HepG2 (cell line): ENCODE measurements at regions not wholly inside any gene's neighbourhood (a gene's known extent, or its start where the extent isn't known, plus 50 kb on each side); places are given as distances from the start of the nearest gene placed in this dataset.

ENCODE experiments used
- ATAC-seq: fragments of 200-7000 bp; cut with Tn5 transposase; 3 replicates; pipeline ENCODE4 v1.9.1; 2020; ENCODE audit warnings: mild to moderate bottlenecking, moderate library complexity
- BruUV-seq: library from RNA; stranded (reverse); fragments of 400-500 nt; replicated peaks from 2 replicates; lab custom pipeline; 2021; lab: Mats Ljungman, UMichigan
- CTCF ChIA-PET: fragments of 300-600 bp; formaldehyde crosslinking; extraction: SDS; loops from one replicate; lab custom pipeline; 2021; ENCODE audit warnings: low total read pairs, inconsistent platforms, low intra/inter-chr PET ratio; lab: Yijun Ruan, JAX
- POLR2A ChIA-PET: fragments of 350-600 bp; sonication (Branson Sonifier 250); formaldehyde crosslinking; loops from one replicate; lab custom pipeline; 2020; ENCODE audit warnings: antibody characterized with exemption, inconsistent platforms; lab: Yijun Ruan, JAX
- DNase-seq: peaks from one replicate; pipeline ENCODE4 v3.0.0-alpha.2; 2015; ENCODE audit warnings: low spot score
- FAIRE-seq: peaks from 3 replicates; lab custom pipeline; 2011; peaks lifted over from hg19 to GRCh38; lab: Jason Lieb, UNC
- H2AFZ ChIP-seq: one replicate; pipeline ENCODE4 v1.6.1; 2011; ENCODE audit warnings: low read length, inconsistent platforms
- H3K27ac ChIP-seq: fragments of 300-600 bp; 3 replicates; pipeline ENCODE4 v1.8.0; 2011; ENCODE audit warnings: mixed run types, mild to moderate bottlenecking, mixed read lengths, low read length, inconsistent platforms; ENCODE audit not compliant: insufficient read depth; ENCODE audit errors: extremely low read length
- H3K27me3 ChIP-seq, 2 experiments: fragments of 200-600 bp in 1 of 2; 2 replicates in 1 of 2; 3 replicates in 1 of 2; pipeline versions ENCODE4 v1.6.0 to v1.8.0; 2011; ENCODE audit warnings: low read length in 2 of 2, mild to moderate bottlenecking in 2 of 2, moderate library complexity in 2 of 2, inconsistent platforms in 1 of 2; ENCODE audit not compliant: insufficient read depth in 2 of 2, control insufficient read depth in 1 of 2
- H3K36me3 ChIP-seq, 2 experiments: fragments of 200-600 bp in 1 of 2; replicated peaks in 1 of 2; 2 replicates in 1 of 2; 3 replicates in 1 of 2; pipeline versions ENCODE4 v1.5.1 to v1.8.0; 2011; ENCODE audit warnings: low read length in 2 of 2, inconsistent platforms in 1 of 2; ENCODE audit not compliant: insufficient read depth in 2 of 2, control insufficient read depth in 1 of 2
- H3K4me1 ChIP-seq: 2 replicates; pipeline ENCODE4 v1.5.1; 2012; ENCODE audit warnings: low read length, inconsistent platforms; ENCODE audit not compliant: insufficient read depth
- H3K4me2 ChIP-seq: 2 replicates; pipeline ENCODE4 v1.6.0; 2011; ENCODE audit warnings: low read depth, low read length, inconsistent platforms
- H3K4me3 ChIP-seq, 3 experiments: fragments of 200-600 bp in 1 of 3; sonication (generic), shearing (Covaris generic) in 1 of 3; replicated peaks in 1 of 3; 2 replicates each; pipeline ENCODE4 v1.5.1; 2011 to 2016; ENCODE audit warnings: low read length in 3 of 3, inconsistent platforms in 2 of 3, low read depth in 2 of 3, mild to moderate bottlenecking in 2 of 3, control low read depth in 1 of 3, mixed read lengths in 1 of 3; ENCODE audit not compliant: insufficient read depth in 1 of 3
- H3K79me2 ChIP-seq: one replicate; pipeline ENCODE4 v1.6.1; 2011; ENCODE audit warnings: low read length, inconsistent platforms; ENCODE audit not compliant: insufficient read depth
- H3K9ac ChIP-seq: 2 replicates; pipeline ENCODE4 v1.6.0; 2011; ENCODE audit warnings: mild to moderate bottlenecking, low read depth, low read length, inconsistent platforms; ENCODE audit not compliant: insufficient read depth
- H3K9me3 ChIP-seq: 2 replicates; pipeline ENCODE4 v1.5.1; 2012; ENCODE audit warnings: mild to moderate bottlenecking, low read length
- H4K20me1 ChIP-seq: 2 replicates; pipeline ENCODE4 v1.6.0; 2011; ENCODE audit warnings: inconsistent platforms, mild to moderate bottlenecking, low read length, moderate library complexity; ENCODE audit not compliant: insufficient read depth
- ATAD3A ChIP-seq: sonication (generic); formaldehyde crosslinking; IDR thresholded peaks from 2 replicates; pipeline ENCODE4 v1.4.0; 2020; ENCODE audit warnings: missing genetic modification reagents
- ETV6 ChIP-seq: sonication (generic); formaldehyde crosslinking; conservative IDR thresholded peaks from 2 replicates; pipeline ENCODE4 v1.4.0; 2020; ENCODE audit warnings: missing genetic modification reagents
- MAX ChIP-seq: IDR thresholded peaks from 2 replicates; pipeline ENCODE4 v1.6.1; 2012; ENCODE audit warnings: inconsistent platforms
- MIER2 ChIP-seq: IDR thresholded peaks from 2 replicates; pipeline ENCODE4 v1.6.1; 2016; ENCODE audit warnings: missing biosample characterization, missing genetic modification reagents
- MXD1 ChIP-seq: sonication (generic); formaldehyde crosslinking; IDR thresholded peaks from 2 replicates; pipeline ENCODE4 v1.4.0; 2020; ENCODE audit warnings: mild to moderate bottlenecking, missing genetic modification reagents
- NBN ChIP-seq: fragments of 450-650 bp; conservative IDR thresholded peaks from 2 replicates; pipeline ENCODE4 v1.6.1; 2017
- PRDM10 ChIP-seq: sonication (generic); formaldehyde crosslinking; IDR thresholded peaks from 2 replicates; pipeline ENCODE4 v1.4.0; 2020; ENCODE audit warnings: low read depth, missing genetic modification reagents
- RAD51 ChIP-seq: fragments of 450-650 bp; IDR thresholded peaks from 2 replicates; pipeline ENCODE4 v1.6.1; 2016; ENCODE audit warnings: borderline replicate concordance
- RBM39 ChIP-seq: fragments of 200-400 bp; formaldehyde crosslinking; IDR thresholded peaks from one replicate; pipeline ENCODE4 v1.6.1; 2018; ENCODE audit warnings: antibody characterized with exemption, mild to moderate bottlenecking, low read depth, low read length; ENCODE audit not compliant: poor library complexity, severe bottlenecking
- SOX13 ChIP-seq, 3 experiments: fragments of 450-650 bp in 1 of 3; sonication (generic) in 1 of 3; formaldehyde crosslinking in 1 of 3; IDR thresholded peaks in 2 of 3; conservative IDR thresholded peaks in 1 of 3; 2 replicates each; pipeline versions ENCODE4 v1.5.0 to v1.6.1; 2016 to 2020; ENCODE audit warnings: antibody characterized with exemption in 1 of 3, mild to moderate bottlenecking in 1 of 3, missing compliant biosample characterization in 1 of 3, missing genetic modification reagents in 1 of 3, moderate library complexity in 1 of 3
- SRF ChIP-seq: IDR thresholded peaks from 2 replicates; pipeline ENCODE4 v1.6.1; 2011; ENCODE audit warnings: mild to moderate bottlenecking, low read depth, low read length, moderate library complexity
- ZNF260 ChIP-seq: sonication (generic); formaldehyde crosslinking; IDR thresholded peaks from 2 replicates; pipeline ENCODE4 v1.4.0; 2020; ENCODE audit warnings: missing genetic modification reagents, low read depth, mild to moderate bottlenecking, borderline replicate concordance
- ZNF777 ChIP-seq: sonication (generic); formaldehyde crosslinking; IDR thresholded peaks from 2 replicates; pipeline ENCODE4 v1.4.0; 2020; ENCODE audit warnings: missing genetic modification reagents
- ZXDC ChIP-seq: sonication (generic); formaldehyde crosslinking; IDR thresholded peaks from 2 replicates; pipeline ENCODE4 v1.5.0; 2020; ENCODE audit warnings: mild to moderate bottlenecking, missing genetic modification reagents
- WGBS: methylation state at CpG from one replicate; pipeline ENCODE4 v1.1.6; 2017; ENCODE audit warnings: low lambda C conversion rate; 5-methylcytosine and 5-hydroxymethylcytosine counted together
- in situ Hi-C: cut with HindIII; loops from 2 replicates; pipeline ENCODE4 v1.10.0; 2017; ENCODE audit warnings: low pct_unique_long_range_greater_than_20kb; ENCODE audit not compliant: extremely low pct_ligation_motif_present
- intact Hi-C: fragments of 100-400 bp; cut with micrococcal nuclease; formaldehyde crosslinking; loops from one replicate; pipeline ENCODE4 v1.10.0; 2022; ENCODE audit not compliant: unreplicated experiment

GRCh38 chr1:82510431-82510830 lies 709.7 kb downstream of the ADGRL2 start (continued):
- TF ChIP-seq MAX (no peak), MIER2 (CRISPR knock-in tag) (no peak), SOX13 (IDR thresholded peaks at IDR 0.05) (no peak), SOX13 (CRISPR knock-in tag; conservative IDR thresholded peaks at IDR 0.05 in 1 of 2, IDR thresholded peaks at IDR 0.05 in 1 of 2) (no peak), SRF (no peak), MXD1 (CRISPR knock-in tag) (no peak), ATAD3A (CRISPR knock-in tag) (no peak), RAD51 (no peak), RBM39 (no peak), ZNF777 (CRISPR knock-in tag) (no peak), ZNF260 (CRISPR knock-in tag) (no peak)

- in situ Hi-C loops: no loop called here
- TF ChIP-seq ETV6 (CRISPR knock-in tag) (no peak), PRDM10 (no peak), ZXDC (CRISPR knock-in tag) (no peak), NBN (no peak)
Measured at GRCh38 chr1:82507011-82507410, 706.3 kb downstream of the ADGRL2 start.

More at GRCh38 chr1:82507011-82507410, 706.3 kb downstream of the ADGRL2 start:
- Histone ChIP-seq H3K79me2 (no peaks in the 10 kb centered on the region), H3K27me3 (no peaks in the 10 kb centered on the region), H3K4me3 (no peak overlapping the region), H3K4me2 (no peak overlapping the region), H3K4me1 (no peaks in the 10 kb centered on the region), H4K20me1 (no peaks in the 10 kb centered on the region), H3K36me3 (no peaks in the 10 kb centered on the region), H3K9ac (no peak overlapping the region), H3K9me3 (peaks cover 77% of the 10 kb centered on the region), H3K27ac (no peak overlapping the region), H2AFZ (no peak overlapping the region)
- intact Hi-C loops: no loop called here
- no TSS peak for BruUV-seq
- POLR2A ChIA-PET: no interaction called here
- ATAC-seq: no peak
- WGBS: 7% methylated on average over 1 of the region's 1 CpG
- CTCF ChIA-PET: no interaction called here
- no peak for FAIRE-seq
- no peak for DNase-seq
